HG03025 (cell line): ENCODE measurements at regions not wholly inside any gene's neighbourhood (a gene's known extent, or its start where the extent isn't known, plus 50 kb on each side); places are given as distances from the start of the nearest gene placed in this dataset.
"Not testable (repeated sequence)": the region's sequence is repeated elsewhere in the genome, so short reads cannot be mapped to it uniquely, and the experiment has no call there.

Source experiments
- ATAC-seq: cut with Tn5 transposase; IDR thresholded peaks from one replicate; pipeline ENCODE4 v1.9.1; 2021; ENCODE audit warnings: mild to moderate bottlenecking, moderate library complexity; ENCODE audit not compliant: unreplicated experiment, low FRiP score

- ATAC-seq: no peak
Measured at GRCh38 chr3:10623578-10624275, 118.3 kb upstream of the ATP2B2 start.

- no peak for ATAC-seq
Measured at GRCh38 chr3:10625323-10625722, 119.9 kb upstream of the ATP2B2 start.

GRCh38 chr3:10627884-10628572, 122.6 kb upstream of the ATP2B2 start:
- no peak for ATAC-seq

- no peak for ATAC-seq
Measured at GRCh38 chr3:10628891-10629670, 123.7 kb upstream of the ATP2B2 start.

- ATAC-seq: no peak
Measured at GRCh38 chr3:10629671-10630040, 124.3 kb upstream of the ATP2B2 start.

GRCh38 chr3:10631224-10631623, 125.8 kb upstream of the ATP2B2 start:
- no peak for ATAC-seq

- no peak for ATAC-seq
Measured at GRCh38 chr3:10632125-10632524, 126.7 kb upstream of the ATP2B2 start.

- no peak for ATAC-seq
Measured at GRCh38 chr3:10632741-10633140, 127.4 kb upstream of the ATP2B2 start.

GRCh38 chr3:10635446-10636076, 130.2 kb upstream of the ATP2B2 start:
- no peak for ATAC-seq

GRCh38 chr3:10637342-10637741, 132.0 kb upstream of the ATP2B2 start:
- no peak for ATAC-seq

GRCh38 chr3:10638466-10638865, 133.1 kb upstream of the ATP2B2 start:
- ATAC-seq: no peak

GRCh38 chr3:10641760-10642159, 136.4 kb upstream of the ATP2B2 start:
- no peak for ATAC-seq

GRCh38 chr3:10644189-10644588, 138.8 kb upstream of the ATP2B2 start:
- no peak for ATAC-seq

GRCh38 chr3:10645800-10646199, 140.4 kb upstream of the ATP2B2 start:
- no peak for ATAC-seq

- no peak for ATAC-seq
Measured at GRCh38 chr3:10646531-10647335, 141.3 kb upstream of the ATP2B2 start.

GRCh38 chr3:10647376-10647775, 142.0 kb upstream of the ATP2B2 start:
- no peak for ATAC-seq

GRCh38 chr3:10648181-10648580, 142.8 kb upstream of the ATP2B2 start:
- ATAC-seq: no peak

GRCh38 chr3:10649463-10649862, 144.1 kb upstream of the ATP2B2 start:
- not testable (repeated sequence) for ATAC-seq

GRCh38 chr3:10651506-10651905, 146.1 kb upstream of the ATP2B2 start:
- ATAC-seq: no peak

GRCh38 chr3:10653241-10653640, 147.9 kb upstream of the ATP2B2 start:
- no peak for ATAC-seq
